SK-N-MC (cell line): ENCODE measurements at regions not wholly inside any gene's neighbourhood (a gene's known extent, or its start where the extent isn't known, plus 50 kb on each side); places are given as distances from the start of the nearest gene placed in this dataset.
"Not testable (repeated sequence)": the region's sequence is repeated elsewhere in the genome, so short reads cannot be mapped to it uniquely, and the experiment has no call there.

Source experiments
- DNase-seq: peaks from one replicate; pipeline ENCODE4 v3.0.0-alpha.2; 2011; ENCODE audit warnings: low read depth, low spot score
- H3K27ac ChIP-seq: fragments of 200-600 bp; sonication (generic); 2 replicates; pipeline ENCODE4 v1.5.1; 2016; ENCODE audit warnings: mixed run types
- H3K36me3 ChIP-seq: fragments of 200-600 bp; sonication (generic); 2 replicates; pipeline ENCODE4 v1.6.1; 2017; ENCODE audit warnings: antibody characterized with exemption, low read length, mixed read lengths; ENCODE audit not compliant: insufficient read depth
- H3K4me3 ChIP-seq: fragments of 200-600 bp; sonication (generic); 2 replicates; pipeline ENCODE4 v1.5.1; 2016
- H3K9ac ChIP-seq: fragments of 200-600 bp; sonication (generic); 2 replicates; pipeline ENCODE4 v1.8.0; 2017; ENCODE audit warnings: mixed run types, mixed read lengths; ENCODE audit not compliant: insufficient read length
- H3K9me3 ChIP-seq: fragments of 200-600 bp; sonication (generic); 2 replicates; pipeline ENCODE4 v1.6.1; 2017; ENCODE audit warnings: low read depth, mild to moderate bottlenecking, antibody characterized with exemption, low read length, moderate library complexity, mixed read lengths
- EZH2 ChIP-seq: fragments of 200-600 bp; sonication (generic); IDR thresholded peaks from one replicate; pipeline ENCODE4 v1.6.1; 2017; ENCODE audit warnings: antibody characterized with exemption
- FOXP2 ChIP-seq: optimal IDR thresholded peaks from 2 replicates; pipeline ENCODE3; 2011; ENCODE audit warnings: mild to moderate bottlenecking, moderate library complexity; ENCODE audit not compliant: insufficient read depth; ENCODE audit errors: extremely low read length, control extremely low read depth
- POLR2AphosphoS5 ChIP-seq: IDR thresholded peaks from 2 replicates; pipeline ENCODE4 v1.6.1; 2012; ENCODE audit warnings: mild to moderate bottlenecking, low read depth, low read length, borderline replicate concordance

DNA sequence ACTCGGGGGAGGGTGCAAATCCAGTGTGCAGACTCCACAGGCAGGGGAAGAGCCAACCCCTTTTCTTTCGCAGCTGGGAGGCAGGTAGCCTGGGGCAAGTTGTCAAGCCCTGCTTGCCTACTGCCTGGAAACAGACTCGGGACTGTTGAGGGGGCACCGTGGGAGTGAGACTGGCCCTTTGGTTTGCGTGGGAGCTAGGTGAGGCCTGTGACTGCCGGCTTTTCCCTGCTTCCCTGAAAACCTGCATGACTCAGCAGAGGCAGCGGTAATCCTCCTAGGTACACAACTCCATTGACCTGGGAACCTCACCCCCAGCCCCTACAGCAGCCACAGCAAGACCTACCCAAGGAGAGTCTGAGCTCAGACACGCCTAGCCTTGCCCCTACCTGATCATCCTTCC lies 509.5 kb downstream of the DTWD2 start:
- no peak for TF ChIP-seq EZH2
- TF ChIP-seq FOXP2: no peak
- Histone ChIP-seq H3K36me3 (no peaks in the 10 kb centered on the region), H3K9me3 (no peaks in the 10 kb centered on the region), H3K27ac (no peak overlapping the region), H3K4me3 (no peak overlapping the region), H3K9ac (no peak overlapping the region)
- DNase-seq: no peak

DNA sequence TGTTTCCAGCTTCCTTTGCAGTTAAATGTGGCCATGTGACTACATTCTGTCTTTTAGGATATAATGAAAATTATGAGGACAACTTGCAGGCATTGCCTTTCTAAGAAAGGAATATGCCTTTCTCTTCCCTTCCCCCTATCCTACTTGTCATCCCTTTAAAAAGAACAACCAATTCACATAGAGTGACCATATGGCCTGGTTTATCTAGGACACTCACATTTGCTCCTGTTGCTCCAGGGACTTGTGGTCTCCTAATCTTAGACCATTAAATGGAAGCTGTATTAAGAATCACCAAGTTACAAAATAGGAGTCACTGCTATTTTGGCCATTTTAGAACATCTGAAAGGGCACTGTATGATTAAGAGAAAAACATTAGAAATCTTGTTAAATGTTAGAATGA lies 520.3 kb downstream of the DTWD2 start:
- no peak for DNase-seq
- no peak overlapping the region for H3K27ac ChIP-seq
- no peak overlapping the region for H3K4me3 ChIP-seq
- no peaks in the 10 kb centered on the region for H3K9me3 ChIP-seq
- H3K9ac ChIP-seq: no peak overlapping the region
- H3K36me3 ChIP-seq: no peaks in the 10 kb centered on the region
- no peak for TF ChIP-seq EZH2
- TF ChIP-seq FOXP2: no peak
- TF ChIP-seq POLR2AphosphoS5: no peak

DNA sequence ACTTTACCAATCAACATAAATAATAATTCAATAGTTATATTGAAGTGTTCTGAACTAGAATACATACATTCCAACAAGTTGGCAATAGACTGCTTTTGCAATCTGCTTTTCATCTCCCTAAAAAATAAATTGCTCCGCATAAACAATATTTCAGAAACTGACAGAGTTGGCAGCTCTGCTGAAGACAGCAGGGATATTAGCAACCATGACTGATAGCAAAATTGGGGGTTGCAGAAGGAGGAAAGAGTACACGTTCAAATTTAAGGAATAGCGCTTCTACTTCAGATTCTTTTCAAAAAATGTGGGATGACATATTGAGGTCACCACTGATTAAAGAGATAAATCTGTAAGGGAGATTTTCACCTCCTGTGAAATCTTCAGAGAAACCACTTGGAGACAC lies 521.2 kb downstream of the DTWD2 start:
- no peaks in the 10 kb centered on the region for H3K36me3 ChIP-seq
- TF ChIP-seq FOXP2 (no peak), POLR2AphosphoS5 (no peak), EZH2 (no peak)
- no peak overlapping the region for H3K9ac ChIP-seq
- no peak overlapping the region for H3K27ac ChIP-seq
- H3K4me3 ChIP-seq: no peak overlapping the region
- no peak for DNase-seq
- no peaks in the 10 kb centered on the region for H3K9me3 ChIP-seq

DNA sequence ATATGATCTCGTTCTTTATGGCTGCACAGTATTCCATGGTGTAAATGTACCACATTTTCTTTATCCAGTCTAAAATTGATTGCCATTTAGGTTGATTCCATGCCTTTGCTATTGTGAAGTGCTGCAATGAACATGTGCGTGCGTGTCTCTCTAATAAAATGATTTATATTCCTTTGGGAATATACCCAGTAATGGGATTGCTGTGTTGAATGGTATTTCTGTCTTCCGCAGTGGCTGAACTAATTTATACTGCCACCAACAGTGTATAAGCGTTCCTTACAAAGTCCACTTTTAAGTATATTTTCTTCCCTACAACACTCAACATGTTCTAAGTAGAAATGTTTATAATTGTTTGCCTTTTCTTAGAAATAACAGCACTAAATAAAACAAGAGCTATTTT lies 521.9 kb downstream of the DTWD2 start:
- TF ChIP-seq EZH2 (no peak), FOXP2 (no peak), POLR2AphosphoS5 (no peak)
- H3K27ac ChIP-seq: no peak overlapping the region
- no peak for DNase-seq
- H3K9ac ChIP-seq: no peak overlapping the region
- no peaks in the 10 kb centered on the region for H3K9me3 ChIP-seq
- no peaks in the 10 kb centered on the region for H3K36me3 ChIP-seq
- H3K4me3 ChIP-seq: no peak overlapping the region

DNA sequence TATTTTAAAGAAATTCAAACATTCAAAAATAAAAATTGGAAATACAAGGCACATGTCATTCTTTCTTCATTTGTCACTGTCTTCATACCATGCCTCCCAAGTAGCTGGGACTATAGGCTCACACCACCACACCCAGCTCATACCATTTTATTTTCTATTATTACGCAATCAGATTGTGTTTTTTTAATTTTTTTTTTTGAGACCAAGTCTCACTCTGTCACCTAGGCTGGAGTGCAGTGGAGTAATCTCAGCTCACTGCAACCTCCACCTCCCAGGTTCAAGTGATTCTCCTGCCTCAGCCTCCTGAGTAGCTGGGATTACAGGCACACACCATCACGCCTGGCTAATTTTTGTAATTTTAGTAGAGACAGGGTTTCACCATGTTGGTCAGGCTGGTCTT lies 526.1 kb downstream of the DTWD2 start:
- not testable (repeated sequence) for DNase-seq, H3K27ac ChIP-seq, H3K36me3 ChIP-seq, H3K9ac ChIP-seq, H3K9me3 ChIP-seq, H3K4me3 ChIP-seq

DNA sequence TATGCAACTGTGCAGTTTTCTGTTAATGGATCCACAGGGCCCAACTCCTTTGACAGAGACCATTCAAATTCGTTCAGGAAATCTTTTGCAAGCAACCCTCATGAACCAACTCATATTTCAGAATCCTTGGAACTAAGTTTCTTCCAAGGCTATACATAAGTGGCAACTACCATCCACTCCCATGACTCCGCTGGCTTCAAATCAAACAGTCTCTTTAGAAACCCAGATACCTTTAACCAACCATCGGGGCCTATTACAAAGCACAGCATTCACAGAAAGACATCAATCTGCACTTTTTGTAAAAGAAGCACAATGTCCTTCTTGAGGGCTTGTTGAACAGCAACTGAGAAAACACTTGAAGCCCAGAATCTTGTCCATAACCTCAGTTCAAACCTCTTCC lies 526.9 kb downstream of the DTWD2 start:
- TF ChIP-seq POLR2AphosphoS5 (no peak), FOXP2 (no peak), EZH2 (no peak)
- Histone ChIP-seq H3K9ac (no peak overlapping the region), H3K9me3 (no peaks in the 10 kb centered on the region), H3K4me3 (no peak overlapping the region), H3K27ac (no peak overlapping the region), H3K36me3 (no peaks in the 10 kb centered on the region)
- no peak for DNase-seq

DNA sequence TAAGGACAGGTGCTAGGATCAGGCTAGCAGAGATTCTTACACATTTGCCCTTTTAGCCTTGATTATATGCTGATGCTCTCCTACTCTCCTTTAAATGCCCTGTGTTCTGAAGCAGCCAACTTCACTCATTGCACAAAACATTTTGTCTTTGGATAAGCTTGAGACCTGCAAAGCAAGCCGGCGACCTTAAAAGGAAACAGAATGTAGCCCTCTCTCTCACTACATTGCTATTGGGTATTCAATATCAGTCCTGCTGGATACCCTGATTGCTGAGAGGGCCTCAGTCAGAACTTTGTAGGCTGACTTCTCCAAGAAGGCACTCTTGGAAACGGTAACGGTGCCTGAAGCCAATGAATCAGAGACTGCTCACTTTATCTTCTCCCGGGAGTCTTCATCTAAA lies 528.9 kb downstream of the DTWD2 start:
- H3K27ac ChIP-seq: no peak overlapping the region
- no peak for DNase-seq
- no peak overlapping the region for H3K9ac ChIP-seq
- no peak for TF ChIP-seq FOXP2
- TF ChIP-seq POLR2AphosphoS5: no peak
- no peak for TF ChIP-seq EZH2
- no peaks in the 10 kb centered on the region for H3K9me3 ChIP-seq
- no peaks in the 10 kb centered on the region for H3K36me3 ChIP-seq
- H3K4me3 ChIP-seq: no peak overlapping the region

DNA sequence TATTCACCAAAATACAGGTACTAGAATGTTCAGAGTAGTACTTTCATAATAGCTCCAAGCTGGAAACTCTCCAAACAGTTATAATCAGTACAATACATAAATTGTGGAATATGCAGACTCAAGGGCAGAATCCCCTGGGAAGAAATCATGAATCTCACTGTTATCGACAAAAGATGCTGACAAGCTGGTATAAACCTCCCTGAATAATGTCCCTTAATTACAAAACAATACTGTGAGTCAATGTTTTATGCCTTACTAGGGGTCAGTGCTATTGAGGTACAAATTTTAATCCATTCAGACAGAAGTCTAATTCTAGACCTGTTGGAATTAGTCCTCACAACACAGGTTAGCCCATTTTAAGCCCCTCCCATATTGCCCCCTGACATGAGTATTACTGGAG lies 532.3 kb downstream of the DTWD2 start:
- TF ChIP-seq POLR2AphosphoS5 (no peak), FOXP2 (no peak), EZH2 (no peak)
- Histone ChIP-seq H3K9ac (no peak overlapping the region), H3K27ac (no peak overlapping the region), H3K9me3 (no peaks in the 10 kb centered on the region), H3K36me3 (no peaks in the 10 kb centered on the region), H3K4me3 (no peak overlapping the region)
- no peak for DNase-seq

DNA sequence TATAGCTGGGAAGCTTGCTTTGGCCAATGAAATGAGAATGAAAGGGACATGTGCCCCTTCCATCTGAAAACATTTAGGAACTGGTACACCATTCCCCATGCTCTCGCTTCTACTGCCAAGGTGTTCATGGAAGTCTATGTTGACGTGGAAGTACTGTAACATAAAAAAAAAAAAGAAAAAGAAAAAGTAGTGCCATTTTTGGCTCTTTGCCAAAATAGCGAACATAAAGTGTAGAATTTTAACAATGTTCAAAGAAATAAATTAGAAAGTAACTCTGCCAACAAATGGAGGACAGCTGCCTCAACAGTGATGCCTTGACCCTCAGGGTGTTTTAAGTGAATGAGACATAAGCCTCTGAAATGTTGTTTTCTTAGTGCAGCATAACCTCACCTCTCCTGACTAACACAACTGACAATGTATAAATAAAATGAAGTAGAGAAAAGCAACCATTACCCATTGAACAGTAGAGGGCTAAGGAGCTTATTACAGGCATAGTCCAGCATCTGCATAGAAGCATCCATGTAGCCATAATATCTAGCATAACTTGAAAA lies 536.6 kb downstream of the DTWD2 start:
- Histone ChIP-seq H3K27ac (no peak overlapping the region), H3K36me3 (no peaks in the 10 kb centered on the region), H3K9me3 (no peaks in the 10 kb centered on the region), H3K4me3 (no peak overlapping the region), H3K9ac (no peak overlapping the region)
- TF ChIP-seq POLR2AphosphoS5 (no peak), FOXP2 (no peak), EZH2 (no peak)
- no peak for DNase-seq
